GM23338 (cell line): ENCODE measurements at regions not wholly inside any gene's neighbourhood (a gene's known extent, or its start where the extent isn't known, plus 50 kb on each side); places are given as distances from the start of the nearest gene placed in this dataset.

Experiments
- EZH2 ChIP-seq: fragments of 200-600 bp; sonication (generic); IDR thresholded peaks from one replicate; pipeline ENCODE4 v1.8.0; 2017; ENCODE audit warnings: antibody characterized with exemption, mild to moderate bottlenecking, low read depth; ENCODE audit not compliant: unreplicated experiment
- EZH2phosphoT487 ChIP-seq: fragments of 200-600 bp; sonication (generic); IDR thresholded peaks from one replicate; pipeline ENCODE4 v1.8.1; 2018; ENCODE audit warnings: antibody characterized with exemption; ENCODE audit not compliant: unreplicated experiment
- POLR2AphosphoS5 ChIP-seq: IDR thresholded peaks from 2 replicates; pipeline ENCODE4 v1.6.1; 2016; ENCODE audit warnings: antibody characterized with exemption, low read depth
- TF ChIP-seq, protein P1 (sequence below), 2 experiments: fragments of 200-600 bp in 1 of 2; sonication (generic) in 1 of 2; conservative IDR thresholded peaks; 2 replicates each; pipeline versions ENCODE4 v1.5.1 to v1.6.1; 2016 to 2017; ENCODE audit warnings: antibody characterized with exemption in 2 of 2, low read depth in 2 of 2, mild to moderate bottlenecking in 2 of 2, moderate library complexity in 1 of 2

DNA sequence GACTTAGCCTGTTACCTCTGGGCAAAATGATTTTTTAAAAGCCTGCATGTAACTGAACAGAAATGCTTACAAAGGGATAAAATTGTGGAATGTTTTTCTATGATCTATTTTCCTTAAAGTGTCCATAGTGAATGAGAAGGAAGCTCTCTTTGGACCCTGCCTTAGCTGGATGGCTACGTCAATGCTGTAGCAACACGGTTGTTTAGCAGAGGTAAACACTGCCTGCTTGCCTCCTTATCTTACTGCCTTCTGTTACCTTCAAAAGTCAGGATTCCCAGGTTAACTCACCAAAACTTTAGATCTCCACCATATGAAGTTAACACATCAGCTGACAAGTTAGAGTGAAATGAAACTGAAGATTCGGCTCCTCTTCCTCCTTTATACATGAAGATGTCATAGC lies 402.6 kb downstream of the SAMD5 start:
- TF ChIP-seq, protein P1, sequence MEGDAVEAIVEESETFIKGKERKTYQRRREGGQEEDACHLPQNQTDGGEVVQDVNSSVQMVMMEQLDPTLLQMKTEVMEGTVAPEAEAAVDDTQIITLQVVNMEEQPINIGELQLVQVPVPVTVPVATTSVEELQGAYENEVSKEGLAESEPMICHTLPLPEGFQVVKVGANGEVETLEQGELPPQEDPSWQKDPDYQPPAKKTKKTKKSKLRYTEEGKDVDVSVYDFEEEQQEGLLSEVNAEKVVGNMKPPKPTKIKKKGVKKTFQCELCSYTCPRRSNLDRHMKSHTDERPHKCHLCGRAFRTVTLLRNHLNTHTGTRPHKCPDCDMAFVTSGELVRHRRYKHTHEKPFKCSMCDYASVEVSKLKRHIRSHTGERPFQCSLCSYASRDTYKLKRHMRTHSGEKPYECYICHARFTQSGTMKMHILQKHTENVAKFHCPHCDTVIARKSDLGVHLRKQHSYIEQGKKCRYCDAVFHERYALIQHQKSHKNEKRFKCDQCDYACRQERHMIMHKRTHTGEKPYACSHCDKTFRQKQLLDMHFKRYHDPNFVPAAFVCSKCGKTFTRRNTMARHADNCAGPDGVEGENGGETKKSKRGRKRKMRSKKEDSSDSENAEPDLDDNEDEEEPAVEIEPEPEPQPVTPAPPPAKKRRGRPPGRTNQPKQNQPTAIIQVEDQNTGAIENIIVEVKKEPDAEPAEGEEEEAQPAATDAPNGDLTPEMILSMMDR (conservative IDR thresholded peaks at IDR 0.05; ENCODE audit: low read depth in 2 of 2), result no peak
- TF ChIP-seq EZH2 (no peak), POLR2AphosphoS5 (no peak), EZH2phosphoT487 (no peak)
